Nephron (organoid): ENCODE measurements at regions not wholly inside any gene's neighbourhood (a gene's known extent, or its start where the extent isn't known, plus 50 kb on each side); places are given as distances from the start of the nearest gene placed in this dataset.

Experiments
- H3K27ac Mint-ChIP-seq, 3 experiments: 2 replicates each; pipeline ENCODE4 v1.8.0; 2020; ENCODE audit warnings: mixed read lengths in 3 of 3, mild to moderate bottlenecking in 2 of 3, moderate library complexity in 1 of 3
- H3K27me3 Mint-ChIP-seq: 2 replicates; pipeline ENCODE4 v1.8.0; 2021; ENCODE audit warnings: low read depth, mild to moderate bottlenecking, moderate library complexity, mixed read lengths
- H3K36me3 Mint-ChIP-seq: 2 replicates; pipeline ENCODE4 v1.8.0; 2020; ENCODE audit warnings: low read depth, mixed read lengths
- H3K4me1 Mint-ChIP-seq: 2 replicates; pipeline ENCODE4 v1.8.0; 2020; ENCODE audit warnings: mixed read lengths
- H3K4me3 Mint-ChIP-seq, 3 experiments: 2 replicates each; pipeline ENCODE4 v1.8.0; 2020; ENCODE audit warnings: mild to moderate bottlenecking in 3 of 3, mixed read lengths in 3 of 3, moderate library complexity in 2 of 3
- H3K9me3 Mint-ChIP-seq: 2 replicates; pipeline ENCODE4 v1.8.0; 2020; ENCODE audit warnings: mixed read lengths
- CTCF ChIP-seq, 3 experiments: fragments of 200-600 bp; sonication (generic); IDR thresholded peaks; one replicate each; pipeline ENCODE4 v1.5.0; 2021; ENCODE audit warnings: antibody characterized with exemption in 3 of 3; ENCODE audit not compliant: unreplicated experiment in 3 of 3

- H3K27me3 Mint-ChIP-seq, result peaks cover 13% of the 10 kb centered on the region
- H3K27ac Mint-ChIP-seq, result peak overlapping the region; percentile 57 to 78 (median 61)
- H3K36me3 Mint-ChIP-seq, result no peaks in the 10 kb centered on the region
- H3K4me1 Mint-ChIP-seq, result peaks cover 17% of the 10 kb centered on the region
- no peaks in the 10 kb centered on the region for H3K9me3 Mint-ChIP-seq
- TF ChIP-seq CTCF (IDR thresholded peaks at IDR 0.05; ENCODE audit: unreplicated experiment in 3 of 3), result no peak
- peak overlapping the region; percentile 83 to 90 (median 89) for H3K4me3 Mint-ChIP-seq
These were observed 406.4 kb downstream of the FAM47A start for GRCh38 chrX:33725535-33726210.

GRCh38 chrX:33721927-33722326 lies 410.2 kb downstream of the FAM47A start:
- no peak for TF ChIP-seq CTCF (IDR thresholded peaks at IDR 0.05; ENCODE audit: unreplicated experiment in 3 of 3)
- peaks cover 7% of the 10 kb centered on the region for H3K27me3 Mint-ChIP-seq
- H3K27ac Mint-ChIP-seq, result no peak overlapping the region
- peaks cover 11% of the 10 kb centered on the region for H3K4me1 Mint-ChIP-seq
- H3K4me3 Mint-ChIP-seq, result no peak overlapping the region
- H3K9me3 Mint-ChIP-seq, result no peaks in the 10 kb centered on the region
- H3K36me3 Mint-ChIP-seq, result no peaks in the 10 kb centered on the region

GRCh38 chrX:33686105-33686504 lies 446.0 kb downstream of the FAM47A start:
- no peaks in the 10 kb centered on the region for H3K27me3 Mint-ChIP-seq
- H3K4me1 Mint-ChIP-seq, result no peaks in the 10 kb centered on the region
- no peak overlapping the region for H3K27ac Mint-ChIP-seq
- H3K9me3 Mint-ChIP-seq, result peaks cover 8% of the 10 kb centered on the region
- no peak for TF ChIP-seq CTCF (IDR thresholded peaks at IDR 0.05; ENCODE audit: unreplicated experiment in 3 of 3)
- H3K4me3 Mint-ChIP-seq, result no peak overlapping the region
- no peaks in the 10 kb centered on the region for H3K36me3 Mint-ChIP-seq
